Eye (tissue), 1 donor: ENCODE measurements at regions not wholly inside any gene's neighbourhood (a gene's known extent, or its start where the extent isn't known, plus 50 kb on each side); places are given as distances from the start of the nearest gene placed in this dataset.

Experiments used
- DNase-seq: peaks from one replicate; pipeline ENCODE4 v3.0.0-alpha.2; 2015

GRCh38 chrX:120819126-120819525 is 56.5 kb downstream of the CT47B1 start:
- no peak for DNase-seq

- DNase-seq: no peak
These were observed 61.7 kb downstream of the CT47B1 start for GRCh38 chrX:120813982-120814381.

- DNase-seq: no peak
These were observed 74.2 kb downstream of the CT47B1 start for GRCh38 chrX:120801426-120801825.

GRCh38 chrX:120797188-120797851 is 78.3 kb downstream of the CT47B1 start:
- DNase-seq: peak; percentile 54

- no peak for DNase-seq
These were observed 80.4 kb downstream of the CT47B1 start for GRCh38 chrX:120795301-120795700.

GRCh38 chrX:120794525-120794975 is 81.1 kb downstream of the CT47B1 start:
- no peak for DNase-seq

- no peak for DNase-seq
These were observed 82.6 kb downstream of the CT47B1 start for GRCh38 chrX:120793098-120793497.

- DNase-seq: no peak
These were observed 84.5 kb downstream of the CT47B1 start for GRCh38 chrX:120791013-120791643.

- no peak for DNase-seq
These were observed 85.1 kb downstream of the CT47B1 start for GRCh38 chrX:120790552-120790951.

- DNase-seq: peak; percentile 89
These were observed 85.5 kb downstream of the CT47B1 start for GRCh38 chrX:120790118-120790517.

GRCh38 chrX:120781403-120781802 is 94.3 kb downstream of the CT47B1 start:
- DNase-seq: peak; percentile 41

GRCh38 chrX:120775959-120776358 is 99.7 kb downstream of the CT47B1 start:
- no peak for DNase-seq

- DNase-seq: no peak
These were observed 101.1 kb downstream of the CT47B1 start for GRCh38 chrX:120774606-120775005.

GRCh38 chrX:120773801-120774200 is 101.9 kb downstream of the CT47B1 start:
- DNase-seq: no peak

- DNase-seq: peak; percentile 34
These were observed 105.9 kb downstream of the CT47B1 start for GRCh38 chrX:120769576-120770341.

GRCh38 chrX:120768681-120769080 is 107.0 kb downstream of the CT47B1 start:
- no peak for DNase-seq

- DNase-seq: no peak
These were observed 107.4 kb downstream of the CT47B1 start for GRCh38 chrX:120768254-120768653.

- DNase-seq: no peak
These were observed 112.4 kb downstream of the CT47B1 start for GRCh38 chrX:120763269-120763668.

GRCh38 chrX:120761810-120762209 is 113.9 kb downstream of the CT47B1 start:
- no peak for DNase-seq

- DNase-seq: no peak
These were observed 116.0 kb downstream of the CT47B1 start for GRCh38 chrX:120759685-120760084.

- no peak for DNase-seq
These were observed 120.4 kb downstream of the CT47B1 start for GRCh38 chrX:120755066-120755846.

GRCh38 chrX:120753413-120754251 is 122.0 kb downstream of the CT47B1 start:
- DNase-seq: no peak
